CD4-positive, alpha-beta T cell (primary cell): ENCODE measurements at regions not wholly inside any gene's neighbourhood (a gene's known extent, or its start where the extent isn't known, plus 50 kb on each side); places are given as distances from the start of the nearest gene placed in this dataset.

ENCODE experiments used
- ATAC-seq: fragments of 200-7000 bp; cut with Tn5 transposase; one replicate; pipeline ENCODE4 v1.10.0; 2022; ENCODE audit warnings: mild to moderate bottlenecking; ENCODE audit not compliant: poor library complexity
- CTCF ChIA-PET: fragments of 350-600 bp; sonication (Branson Sonifier 250); formaldehyde crosslinking; loops from one replicate; lab custom pipeline; 2021; ENCODE audit warnings: antibody characterized with exemption, inconsistent platforms; lab: Charles Lee
- POLR2A ChIA-PET: fragments of 350-600 bp; sonication (Branson Sonifier 250); formaldehyde crosslinking; loops from one replicate; lab custom pipeline; 2021; ENCODE audit warnings: antibody characterized with exemption, inconsistent platforms; lab: Charles Lee
- DNase-seq, 14 experiments: peaks; one replicate each; pipeline ENCODE4 v3.0.0-alpha.2; 2013 to 2020; ENCODE audit warnings: mixed read lengths in 2 of 14
- H3K27ac ChIP-seq, 2 donors: one replicate each; pipeline versions ENCODE4 v1.5.1 to v1.7.0; 2013; ENCODE audit warnings: low read length in 2 of 2, low read depth in 1 of 2, mild to moderate bottlenecking in 1 of 2
- H3K27me3 ChIP-seq, 2 experiments: 1 replicate in 1 of 2; 2 replicates in 1 of 2; pipeline versions ENCODE4 v1.6.1 to v1.7.0; 2013; ENCODE audit warnings: low read length in 2 of 2, control low read depth in 1 of 2, mild to moderate bottlenecking in 1 of 2, moderate library complexity in 1 of 2; ENCODE audit not compliant: insufficient read depth in 2 of 2, control insufficient read depth in 1 of 2
- H3K36me3 ChIP-seq: one replicate; pipeline ENCODE4 v1.6.1; 2013; ENCODE audit warnings: low read length, control low read depth; ENCODE audit not compliant: insufficient read depth
- H3K4me1 ChIP-seq: one replicate; pipeline ENCODE4 v1.6.1; 2013; ENCODE audit warnings: low read length, control low read depth; ENCODE audit not compliant: insufficient read depth
- H3K4me3 ChIP-seq: one replicate; pipeline ENCODE4 v1.5.1; 2013; ENCODE audit warnings: mild to moderate bottlenecking, low read length, moderate library complexity
- H3K9me3 ChIP-seq, 2 experiments: 1 replicate in 1 of 2; 2 replicates in 1 of 2; pipeline versions ENCODE4 v1.6.1 to v1.7.0; 2013; ENCODE audit warnings: low read length in 2 of 2, mild to moderate bottlenecking in 2 of 2, control low read depth in 1 of 2, moderate library complexity in 1 of 2; ENCODE audit not compliant: control insufficient read depth in 1 of 2, insufficient read depth in 1 of 2
- H3K27ac Mint-ChIP-seq: one replicate; pipeline ENCODE4 v1.8.0; 2020; ENCODE audit warnings: mixed read lengths
- H3K27me3 Mint-ChIP-seq: one replicate; pipeline ENCODE4 v1.8.0; 2021; ENCODE audit warnings: mixed read lengths
- H3K36me3 Mint-ChIP-seq: one replicate; pipeline ENCODE4 v1.8.0; 2021; ENCODE audit warnings: low read depth, mixed read lengths
- H3K4me1 Mint-ChIP-seq: one replicate; pipeline ENCODE4 v1.8.0; 2021; ENCODE audit warnings: low read depth, mixed read lengths
- H3K4me3 Mint-ChIP-seq: one replicate; pipeline ENCODE4 v1.8.0; 2020; ENCODE audit warnings: mild to moderate bottlenecking, mixed read lengths
- H3K9me3 Mint-ChIP-seq: one replicate; pipeline ENCODE4 v1.8.0; 2020; ENCODE audit warnings: mixed read lengths
- intact Hi-C, 2 experiments: fragments of 100-400 bp; cut with DNase I in 1 of 2; cut with micrococcal nuclease in 1 of 2; formaldehyde crosslinking; loops; one replicate each; pipeline versions ENCODE4 v1.15.1 to v1.9.0; 2023 to 2025; cut with DNase I, micrococcal nuclease
- TF ChIP-seq, protein P1 (sequence below): fragments of 200-600 bp; IDR thresholded peaks from one replicate; pipeline ENCODE4 v1.8.0; 2022; ENCODE audit warnings: antibody characterized with exemption, mild to moderate bottlenecking

DNA sequence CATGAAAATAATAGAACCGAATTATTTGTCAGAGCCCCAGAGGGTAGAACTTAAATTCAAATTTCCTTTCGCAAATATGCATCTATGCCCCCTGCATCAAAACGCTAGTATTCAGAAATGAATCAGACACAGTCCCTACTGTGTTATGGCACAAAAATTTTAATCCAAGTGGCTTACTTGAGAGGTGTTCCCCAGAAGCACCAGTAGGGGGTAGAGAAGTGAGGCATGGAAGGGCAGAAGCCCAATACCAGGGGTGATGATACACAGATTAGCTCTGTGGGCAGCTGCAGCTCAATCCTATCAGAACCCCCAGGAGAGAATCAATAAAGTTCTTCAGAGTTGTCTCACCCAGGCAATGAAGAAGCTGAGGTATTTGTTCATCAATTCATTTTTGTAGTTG lies 342.2 kb downstream of the OMA1 start:
- DNase-seq, result no peak
- no peaks in the 10 kb centered on the region for H3K4me1 Mint-ChIP-seq
- TF ChIP-seq, protein P1, sequence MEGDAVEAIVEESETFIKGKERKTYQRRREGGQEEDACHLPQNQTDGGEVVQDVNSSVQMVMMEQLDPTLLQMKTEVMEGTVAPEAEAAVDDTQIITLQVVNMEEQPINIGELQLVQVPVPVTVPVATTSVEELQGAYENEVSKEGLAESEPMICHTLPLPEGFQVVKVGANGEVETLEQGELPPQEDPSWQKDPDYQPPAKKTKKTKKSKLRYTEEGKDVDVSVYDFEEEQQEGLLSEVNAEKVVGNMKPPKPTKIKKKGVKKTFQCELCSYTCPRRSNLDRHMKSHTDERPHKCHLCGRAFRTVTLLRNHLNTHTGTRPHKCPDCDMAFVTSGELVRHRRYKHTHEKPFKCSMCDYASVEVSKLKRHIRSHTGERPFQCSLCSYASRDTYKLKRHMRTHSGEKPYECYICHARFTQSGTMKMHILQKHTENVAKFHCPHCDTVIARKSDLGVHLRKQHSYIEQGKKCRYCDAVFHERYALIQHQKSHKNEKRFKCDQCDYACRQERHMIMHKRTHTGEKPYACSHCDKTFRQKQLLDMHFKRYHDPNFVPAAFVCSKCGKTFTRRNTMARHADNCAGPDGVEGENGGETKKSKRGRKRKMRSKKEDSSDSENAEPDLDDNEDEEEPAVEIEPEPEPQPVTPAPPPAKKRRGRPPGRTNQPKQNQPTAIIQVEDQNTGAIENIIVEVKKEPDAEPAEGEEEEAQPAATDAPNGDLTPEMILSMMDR, result no peak
- no peak overlapping the region for H3K27ac Mint-ChIP-seq
- no peak for ATAC-seq
- no peaks in the 10 kb centered on the region for H3K27me3 Mint-ChIP-seq
- no peaks in the 10 kb centered on the region for H3K4me1 ChIP-seq
- no peaks in the 10 kb centered on the region for H3K36me3 Mint-ChIP-seq
- H3K36me3 ChIP-seq, result no peaks in the 10 kb centered on the region
- intact Hi-C loops, result no loop called here
- POLR2A ChIA-PET, result no interaction called here
- no peaks in the 10 kb centered on the region for H3K9me3 Mint-ChIP-seq
- no peak overlapping the region for H3K27ac ChIP-seq
- H3K4me3 Mint-ChIP-seq, result no peak overlapping the region
- CTCF ChIA-PET, result no interaction called here
- H3K4me3 ChIP-seq, result no peak overlapping the region
- H3K27me3 ChIP-seq, result no peaks in the 10 kb centered on the region
- no peaks in the 10 kb centered on the region for H3K9me3 ChIP-seq

DNA sequence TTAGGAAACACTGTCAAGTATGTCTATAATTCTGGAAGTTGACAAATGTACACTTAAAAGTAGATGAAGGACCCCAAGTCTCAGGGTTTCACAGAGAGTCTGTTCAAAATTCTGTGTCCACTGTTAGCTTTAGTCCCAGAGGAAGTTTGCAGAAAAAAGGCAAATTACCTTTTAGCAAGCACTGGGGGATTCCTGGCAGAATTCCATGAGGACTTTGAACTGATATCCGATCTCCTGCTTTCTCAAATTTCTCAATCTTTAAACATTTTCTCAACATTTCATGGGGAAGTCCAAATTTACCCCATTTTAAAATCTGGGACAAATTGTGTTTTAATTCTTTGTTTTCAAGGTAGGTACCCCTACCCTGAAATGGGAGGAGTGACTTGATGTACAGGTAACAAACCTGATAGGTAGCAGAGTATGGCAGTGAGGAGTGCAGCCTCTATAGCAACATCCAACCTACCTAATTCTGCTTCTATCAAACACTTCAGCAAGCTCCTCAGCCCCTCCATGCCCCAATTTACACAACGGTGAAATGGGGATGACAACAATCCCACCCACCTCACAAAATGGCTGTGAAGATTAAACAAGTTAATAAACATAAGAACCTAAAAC lies 344.9 kb downstream of the OMA1 start:
- TF ChIP-seq, protein P1, result no peak
- ATAC-seq (no peak), DNase-seq (no peak)
- peaks cover 4% of the 10 kb centered on the region for H3K9me3 Mint-ChIP-seq
- no peaks in the 10 kb centered on the region for H3K36me3 ChIP-seq
- H3K27ac Mint-ChIP-seq, result no peak overlapping the region
- H3K4me1 ChIP-seq, result no peaks in the 10 kb centered on the region
- ChIA-PET CTCF (no interaction called here), POLR2A (no interaction called here)
- H3K27ac ChIP-seq, result no peak overlapping the region
- peaks cover 0 to 2% of the 10 kb centered on the region in 2 experiments for H3K27me3 ChIP-seq
- H3K27me3 Mint-ChIP-seq, result peaks cover 7% of the 10 kb centered on the region
- no peak overlapping the region for H3K4me3 Mint-ChIP-seq
- intact Hi-C loops, result no loop called here
- no peaks in the 10 kb centered on the region for H3K4me1 Mint-ChIP-seq
- no peaks in the 10 kb centered on the region for H3K9me3 ChIP-seq
- no peaks in the 10 kb centered on the region for H3K36me3 Mint-ChIP-seq
- H3K4me3 ChIP-seq, result no peak overlapping the region

DNA sequence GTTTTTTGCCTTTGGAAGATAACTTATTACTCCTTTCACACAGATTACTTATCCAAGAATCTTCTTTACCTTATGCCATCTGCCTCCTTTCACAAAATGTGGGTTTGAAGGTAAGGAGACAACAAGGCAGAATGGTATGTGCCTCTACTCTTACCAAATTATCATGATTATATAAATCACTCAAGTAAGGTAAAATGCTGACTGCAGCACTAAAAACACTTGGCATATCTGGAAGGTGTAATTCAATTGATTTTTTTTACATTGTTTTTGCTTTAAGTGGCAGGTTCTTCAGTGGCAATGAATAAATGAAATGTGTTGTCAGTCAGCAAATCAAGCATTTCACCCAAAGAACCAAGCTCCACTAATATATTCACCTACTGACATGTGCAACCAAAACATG lies 346.1 kb downstream of the OMA1 start:
- intact Hi-C loops, result no loop called here
- ChIA-PET POLR2A (no interaction called here), CTCF (no interaction called here)
- Mint-ChIP-seq H3K4me3 (no peak overlapping the region), H3K27ac (no peak overlapping the region), H3K9me3 (peaks cover 4% of the 10 kb centered on the region), H3K4me1 (no peaks in the 10 kb centered on the region), H3K36me3 (no peaks in the 10 kb centered on the region), H3K27me3 (peaks cover 7% of the 10 kb centered on the region)
- ATAC-seq, result no peak
- Histone ChIP-seq H3K4me3 (no peak overlapping the region), H3K4me1 (no peaks in the 10 kb centered on the region), H3K27ac (no peak overlapping the region), H3K27me3 (peaks cover 0 to 2% of the 10 kb centered on the region in 2 experiments), H3K9me3 (no peaks in the 10 kb centered on the region), H3K36me3 (no peaks in the 10 kb centered on the region)
- TF ChIP-seq, protein P1, result no peak
- no peak for DNase-seq
